HG03097 (cell line): ENCODE measurements at regions not wholly inside any gene's neighbourhood (a gene's known extent, or its start where the extent isn't known, plus 50 kb on each side); places are given as distances from the start of the nearest gene placed in this dataset.

Source experiments
- ATAC-seq: cut with Tn5 transposase; IDR thresholded peaks from one replicate; pipeline ENCODE4 v1.9.1; 2021; ENCODE audit not compliant: unreplicated experiment, low FRiP score

- ATAC-seq = no peak
These were observed 382.1 kb upstream of the CDH20 start for GRCh38 chr18:60951091-60951490.

- ATAC-seq = no peak
These were observed 370.6 kb upstream of the CDH20 start for GRCh38 chr18:60962625-60963024.

GRCh38 chr18:60965856-60966255 is 367.4 kb upstream of the CDH20 start:
- ATAC-seq = no peak

DNA sequence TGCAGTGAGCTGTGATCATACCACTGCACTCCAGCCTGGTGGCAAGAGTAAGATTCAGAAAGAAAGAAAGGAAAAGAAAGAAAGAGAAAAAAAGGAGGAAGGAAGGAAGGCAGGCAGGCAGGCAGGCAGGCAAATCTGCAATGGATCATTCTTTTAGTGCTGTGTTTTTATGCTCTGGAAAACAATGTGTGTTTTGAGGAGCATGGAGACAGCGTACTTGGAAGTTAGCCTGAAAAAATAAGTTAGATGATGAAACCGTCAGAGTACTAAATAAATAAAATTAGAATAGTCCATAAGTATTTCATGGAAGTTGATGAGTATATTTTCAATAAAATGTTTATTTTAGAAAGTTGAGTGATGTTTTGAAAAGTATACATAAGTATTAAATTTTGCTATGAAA is 366.4 kb upstream of the CDH20 start:
- ATAC-seq = no peak

- no peak for ATAC-seq
These were observed 357.8 kb upstream of the CDH20 start for GRCh38 chr18:60975420-60975819.

DNA sequence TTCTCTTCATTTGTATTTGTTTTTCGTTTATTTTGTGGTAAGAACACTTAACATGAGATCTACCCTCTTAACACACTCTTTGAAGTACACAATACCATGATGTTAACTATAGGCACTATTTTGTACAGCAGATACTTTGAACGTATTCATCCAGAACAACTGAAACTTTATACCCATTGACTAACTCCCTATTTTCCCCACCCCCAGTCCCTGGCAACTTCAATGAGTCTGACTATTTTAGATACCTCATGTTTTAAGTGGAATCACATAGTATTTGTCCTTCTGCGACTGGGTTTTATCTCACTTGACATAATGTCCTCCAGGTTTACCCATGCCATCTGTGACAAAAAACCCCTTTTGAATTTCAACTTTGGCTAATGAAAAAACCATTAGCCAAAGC is 356.3 kb upstream of the CDH20 start:
- no peak for ATAC-seq

- no peak for ATAC-seq
These were observed 354.9 kb upstream of the CDH20 start for GRCh38 chr18:60978338-60978737.

GRCh38 chr18:60980422-60981005 is 352.7 kb upstream of the CDH20 start:
- no peak for ATAC-seq

DNA sequence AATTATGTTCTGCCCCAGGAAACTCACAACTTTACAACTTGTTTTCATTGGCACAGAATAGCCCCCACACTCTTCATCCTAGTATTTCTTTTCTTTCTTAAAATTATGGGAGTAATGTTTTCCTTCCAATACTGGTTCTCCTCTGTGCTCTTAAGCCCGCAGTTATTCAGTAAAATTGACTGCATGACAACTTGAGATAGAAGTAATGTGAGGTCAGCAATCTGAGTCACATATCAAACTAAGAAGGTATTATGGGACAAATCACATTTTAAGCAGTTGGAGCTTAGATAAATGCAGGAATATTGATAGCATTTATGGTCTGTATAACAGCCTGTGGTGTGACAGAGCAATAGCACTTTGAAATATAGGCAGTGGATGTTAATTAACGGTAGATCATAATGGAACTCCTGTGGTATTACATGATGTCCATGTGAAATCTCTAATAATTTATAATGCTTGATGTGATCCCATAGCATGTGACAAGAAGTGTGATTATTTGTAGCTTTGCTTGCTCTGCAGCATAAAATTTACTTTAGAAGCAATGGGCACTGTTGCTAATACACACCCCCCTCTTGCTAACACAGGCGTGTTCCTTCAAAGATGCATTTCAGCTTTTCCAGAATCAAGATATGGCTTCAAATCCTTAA is 351.4 kb upstream of the CDH20 start:
- no peak for ATAC-seq

DNA sequence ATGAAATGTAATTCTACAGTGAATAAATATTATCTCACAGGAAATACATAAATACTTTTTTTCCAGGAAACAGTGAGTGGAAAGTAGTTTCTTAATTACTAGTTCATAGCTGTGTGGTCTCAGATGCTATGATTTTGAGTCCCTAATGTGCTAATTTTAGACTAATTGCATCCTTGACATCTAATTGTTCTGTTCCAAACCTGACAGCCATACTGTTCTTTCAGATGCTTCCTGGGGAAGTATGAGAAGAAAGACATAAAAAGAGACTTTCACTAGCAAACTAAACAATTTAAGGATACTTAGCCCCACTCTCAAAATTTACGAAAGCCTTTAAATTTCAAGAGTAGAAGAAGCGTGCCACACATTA is 350.9 kb upstream of the CDH20 start:
- no peak for ATAC-seq

DNA sequence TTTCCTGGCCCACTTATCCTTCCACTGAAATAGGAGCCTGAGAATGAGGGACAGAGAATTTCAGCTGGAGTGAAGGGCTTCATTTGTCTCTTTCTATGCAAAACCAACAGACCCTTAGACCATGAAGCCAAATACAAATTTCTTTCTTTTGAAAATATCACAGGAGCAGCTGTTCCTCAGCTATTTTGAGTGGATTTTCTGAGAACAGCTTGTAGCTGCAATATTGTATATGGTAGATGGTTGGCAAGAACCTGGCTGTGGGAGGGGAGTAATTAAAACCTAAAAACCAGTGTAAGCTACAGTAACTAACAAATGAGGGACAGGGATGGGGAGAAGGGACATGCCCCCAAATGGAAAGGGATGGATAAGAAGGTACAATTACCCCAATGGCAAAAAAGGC is 350.3 kb upstream of the CDH20 start:
- no peak for ATAC-seq

DNA sequence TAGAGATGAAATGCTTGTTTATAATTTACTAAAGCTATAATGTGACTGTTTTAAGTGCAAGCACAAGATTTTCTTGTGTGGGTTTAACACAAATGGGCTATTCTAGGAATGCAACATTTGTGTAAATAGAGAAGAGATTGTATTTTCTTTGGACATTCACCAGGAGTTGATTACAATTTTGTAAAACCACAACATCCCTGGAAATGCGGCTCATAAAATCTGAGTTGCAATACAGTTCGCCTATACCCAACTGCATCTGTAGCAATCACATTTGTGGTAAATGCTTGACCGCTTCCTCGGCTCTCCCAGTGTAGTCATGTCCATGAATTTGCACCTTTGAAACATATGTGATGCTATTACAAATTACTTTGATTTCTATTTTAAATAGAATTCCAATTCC is 348.7 kb upstream of the CDH20 start:
- no peak for ATAC-seq

- ATAC-seq = no peak
These were observed 345.3 kb upstream of the CDH20 start for GRCh38 chr18:60987963-60988362.

DNA sequence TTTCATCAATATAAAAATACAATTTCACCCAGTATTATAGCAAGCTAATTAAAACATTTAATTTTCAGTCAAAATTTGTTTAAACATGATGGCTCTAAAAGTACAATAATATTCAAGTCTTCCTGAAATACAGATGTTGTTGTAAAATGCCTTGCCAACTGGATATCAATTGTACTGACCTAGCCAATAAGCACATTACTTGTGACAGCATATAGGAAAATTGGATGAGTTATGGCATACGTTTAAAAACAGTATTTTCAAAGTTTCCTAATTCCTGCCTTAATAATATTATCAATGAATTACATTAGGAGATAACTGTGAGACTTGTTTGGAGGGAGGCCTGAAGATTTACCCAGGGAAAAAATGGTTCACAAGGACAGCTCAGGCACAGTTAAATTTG is 336.9 kb upstream of the CDH20 start:
- no peak for ATAC-seq

- ATAC-seq = no peak
These were observed 336.4 kb upstream of the CDH20 start for GRCh38 chr18:60996822-60997221.

DNA sequence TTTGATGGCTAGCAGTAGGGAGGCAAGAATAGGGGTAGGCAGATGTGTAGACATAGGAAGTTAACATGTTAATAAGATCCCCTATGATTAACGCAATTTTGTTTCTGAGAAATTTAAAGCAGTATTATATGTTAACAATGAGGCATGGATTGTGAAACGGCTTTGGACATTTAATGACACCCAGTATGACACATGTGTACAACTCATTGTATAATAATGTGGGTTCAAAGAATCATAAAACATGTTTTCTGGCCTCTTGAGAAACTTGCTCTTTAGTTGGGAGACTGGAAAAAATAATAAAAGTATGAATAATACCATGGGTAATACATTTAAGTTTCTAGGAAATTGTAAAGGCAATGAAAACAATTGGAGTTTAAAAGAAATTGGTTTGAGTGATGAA is 332.1 kb upstream of the CDH20 start:
- ATAC-seq = no peak

GRCh38 chr18:61006687-61007224 is 326.5 kb upstream of the CDH20 start:
- ATAC-seq = no peak

- ATAC-seq = no peak
These were observed 313.6 kb upstream of the CDH20 start for GRCh38 chr18:61019338-61020301.

DNA sequence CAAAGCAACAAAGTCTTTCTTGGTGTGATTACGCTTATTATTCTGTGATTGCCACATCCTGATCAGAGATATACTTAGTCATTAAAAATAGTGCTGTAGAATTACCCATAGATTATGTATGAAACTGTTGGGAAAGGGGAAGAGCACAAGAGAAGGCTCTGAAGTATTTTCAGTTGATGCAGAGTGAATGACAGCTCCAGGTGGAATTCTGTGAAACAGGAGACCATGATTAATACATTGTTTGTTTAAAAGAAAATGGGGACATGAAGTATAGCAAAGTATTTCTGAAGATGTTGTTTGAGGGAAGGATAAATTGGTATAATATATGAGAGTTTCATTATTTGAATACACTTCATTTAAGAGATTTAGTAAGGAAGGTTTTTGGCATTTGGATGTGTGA is 307.6 kb upstream of the CDH20 start:
- ATAC-seq = no peak

GRCh38 chr18:61031626-61032025 is 301.6 kb upstream of the CDH20 start:
- ATAC-seq = no peak

- ATAC-seq = no peak
These were observed 298.6 kb upstream of the CDH20 start for GRCh38 chr18:61034580-61034979.
